ENCODE measurements at regions not wholly inside any gene's neighbourhood (a gene's known extent, or its start where the extent isn't known, plus 50 kb on each side); places are given as distances from the start of the nearest gene placed in this dataset.

DNA sequence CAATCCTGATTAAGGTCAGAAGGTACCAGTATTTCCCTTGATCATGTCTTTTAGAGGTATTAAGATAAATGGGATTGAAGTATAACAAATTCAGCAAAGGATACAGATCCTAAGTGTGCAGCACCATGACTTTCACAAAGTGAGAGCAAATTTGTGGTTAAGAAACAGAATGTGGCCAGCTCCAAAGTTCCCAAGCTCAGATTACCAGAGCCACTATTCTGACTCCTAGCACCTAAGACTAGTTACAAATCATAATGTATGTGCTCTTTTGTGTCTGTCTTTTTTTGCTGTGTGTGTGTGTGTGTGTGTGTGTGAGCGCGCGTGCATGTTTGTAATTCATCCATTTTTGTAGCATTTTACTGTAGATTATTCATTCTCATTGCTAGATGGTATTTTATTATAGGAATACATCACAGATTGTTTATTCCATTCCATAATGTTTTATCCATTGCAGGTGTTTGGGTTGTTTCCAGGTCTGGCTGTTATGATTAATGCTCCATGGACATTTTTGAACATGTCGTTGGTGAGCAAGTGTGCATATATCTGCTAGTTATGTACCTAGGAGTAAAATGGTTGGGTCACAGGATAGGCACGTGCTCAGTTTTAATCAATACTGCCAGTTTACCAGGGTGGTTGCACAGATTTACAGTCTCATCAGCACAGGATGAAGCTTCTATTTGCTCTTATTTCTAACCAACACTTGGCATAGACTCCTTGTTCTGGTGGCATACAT is 314.0 kb upstream of the JAG1 start:
- Histone ChIP-seq H3K36me3 (no peaks in the 10 kb centered on the region), H3K27me3 (no peaks in the 10 kb centered on the region), H3K27ac (replicated peaks in 1 of 4) (no peak overlapping the region), H3K9me3 (no peaks in the 10 kb centered on the region), H3K4me1 (peaks cover 2 to 16% (median 5%) of the 10 kb centered on the region in 4 donors), H3K4me3 (no peak overlapping the region)
- DNase-seq (ENCODE audit: extremely low spot score) = peak; percentile 55
- no peak for TF ChIP-seq POLR2AphosphoS5 (IDR thresholded peaks at IDR 0.05)
- no peak for TF ChIP-seq EP300 (IDR thresholded peaks at IDR 0.05)
- no peak for TF ChIP-seq POLR2A (IDR thresholded peaks at IDR 0.05; ENCODE audit: low read depth)
- TF ChIP-seq, protein P1, sequence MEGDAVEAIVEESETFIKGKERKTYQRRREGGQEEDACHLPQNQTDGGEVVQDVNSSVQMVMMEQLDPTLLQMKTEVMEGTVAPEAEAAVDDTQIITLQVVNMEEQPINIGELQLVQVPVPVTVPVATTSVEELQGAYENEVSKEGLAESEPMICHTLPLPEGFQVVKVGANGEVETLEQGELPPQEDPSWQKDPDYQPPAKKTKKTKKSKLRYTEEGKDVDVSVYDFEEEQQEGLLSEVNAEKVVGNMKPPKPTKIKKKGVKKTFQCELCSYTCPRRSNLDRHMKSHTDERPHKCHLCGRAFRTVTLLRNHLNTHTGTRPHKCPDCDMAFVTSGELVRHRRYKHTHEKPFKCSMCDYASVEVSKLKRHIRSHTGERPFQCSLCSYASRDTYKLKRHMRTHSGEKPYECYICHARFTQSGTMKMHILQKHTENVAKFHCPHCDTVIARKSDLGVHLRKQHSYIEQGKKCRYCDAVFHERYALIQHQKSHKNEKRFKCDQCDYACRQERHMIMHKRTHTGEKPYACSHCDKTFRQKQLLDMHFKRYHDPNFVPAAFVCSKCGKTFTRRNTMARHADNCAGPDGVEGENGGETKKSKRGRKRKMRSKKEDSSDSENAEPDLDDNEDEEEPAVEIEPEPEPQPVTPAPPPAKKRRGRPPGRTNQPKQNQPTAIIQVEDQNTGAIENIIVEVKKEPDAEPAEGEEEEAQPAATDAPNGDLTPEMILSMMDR (IDR thresholded peaks at IDR 0.05) = no peak
- intact Hi-C loops (cut with DNase I) = no loop called here
- 32% methylated on average over 5 of the region's 5 CpGs for WGBS

- no peaks in the 10 kb centered on the region for H3K9me3 ChIP-seq
- H3K4me3 ChIP-seq = no peak overlapping the region
- H3K4me1 ChIP-seq = no peaks in the 10 kb centered on the region
- H3K27ac ChIP-seq (replicated peaks in 1 of 4) = no peak overlapping the region
- intact Hi-C loops (cut with DNase I) = no loop called here
- TF ChIP-seq EP300 (IDR thresholded peaks at IDR 0.05) (no peak), POLR2AphosphoS5 (IDR thresholded peaks at IDR 0.05) (no peak), POLR2A (IDR thresholded peaks at IDR 0.05; ENCODE audit: low read depth) (no peak)
- TF ChIP-seq, protein P1 (IDR thresholded peaks at IDR 0.05) = no peak
- no peak for DNase-seq (ENCODE audit: extremely low spot score)
- 95% methylated on average over 3 of the region's 3 CpGs for WGBS
- H3K36me3 ChIP-seq = no peaks in the 10 kb centered on the region
- H3K27me3 ChIP-seq = no peaks in the 10 kb centered on the region
Observed at GRCh38 chr20:10990625-10991382, 317.0 kb upstream of the JAG1 start.

GRCh38 chr20:10992731-10993130 is 318.9 kb upstream of the JAG1 start:
- Histone ChIP-seq H3K4me1 (no peaks in the 10 kb centered on the region), H3K4me3 (no peak overlapping the region), H3K27ac (replicated peaks in 1 of 4) (no peak overlapping the region), H3K36me3 (no peaks in the 10 kb centered on the region), H3K27me3 (no peaks in the 10 kb centered on the region), H3K9me3 (no peaks in the 10 kb centered on the region)
- WGBS = 54% methylated on average over 6 of the region's 6 CpGs
- no peak for DNase-seq (ENCODE audit: extremely low spot score)
- intact Hi-C loops (cut with DNase I) = no loop called here
- TF ChIP-seq POLR2AphosphoS5 (IDR thresholded peaks at IDR 0.05) (no peak), EP300 (IDR thresholded peaks at IDR 0.05) (no peak)
- TF ChIP-seq, protein P1 (IDR thresholded peaks at IDR 0.05) = no peak

DNA sequence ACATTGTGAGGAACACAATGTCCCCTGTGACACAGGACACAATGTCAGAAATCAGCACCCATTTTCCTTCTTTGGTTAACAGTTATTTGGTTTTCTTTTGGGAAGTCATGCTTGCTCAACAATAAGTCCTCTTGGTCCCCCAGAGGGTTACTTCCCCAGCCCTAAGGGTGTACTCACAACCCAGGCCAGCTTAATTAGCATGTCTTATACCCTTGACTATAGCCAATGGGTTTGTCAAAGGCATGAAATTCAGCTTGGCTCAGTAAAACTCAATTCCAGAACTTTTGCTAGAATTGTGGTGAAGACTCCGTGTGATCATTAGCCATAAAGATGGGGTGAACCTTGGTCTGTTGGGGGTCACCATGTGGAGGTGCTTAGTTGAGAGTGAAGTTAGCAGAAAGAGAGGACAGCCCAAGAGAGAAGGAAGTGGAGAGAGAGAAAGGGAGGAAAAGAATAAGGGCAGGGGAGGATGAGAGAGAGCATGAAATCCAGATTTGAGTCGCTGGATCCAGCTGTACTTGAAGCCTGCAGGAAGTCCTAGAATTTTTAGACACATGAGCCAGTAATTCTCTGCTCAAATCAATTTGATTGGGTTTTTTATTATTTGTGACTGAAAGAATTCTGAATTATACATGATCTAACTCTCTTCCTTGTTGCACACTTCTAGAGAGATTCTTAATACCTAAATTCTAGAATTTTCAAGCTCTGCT is 321.3 kb upstream of the JAG1 start:
- no peaks in the 10 kb centered on the region for H3K36me3 ChIP-seq
- no peak overlapping the region for H3K4me3 ChIP-seq
- WGBS = 95% methylated on average over 2 of the region's 2 CpGs
- H3K4me1 ChIP-seq = no peaks in the 10 kb centered on the region
- H3K27ac ChIP-seq (replicated peaks in 1 of 4) = no peak overlapping the region
- intact Hi-C loops (cut with DNase I) = no loop called here
- H3K27me3 ChIP-seq = no peaks in the 10 kb centered on the region
- TF ChIP-seq POLR2A (IDR thresholded peaks at IDR 0.05; ENCODE audit: low read depth) (no peak), POLR2AphosphoS5 (IDR thresholded peaks at IDR 0.05) (no peak), EP300 (IDR thresholded peaks at IDR 0.05) (no peak)
- TF ChIP-seq, protein P1 (IDR thresholded peaks at IDR 0.05) = no peak
- no peaks in the 10 kb centered on the region for H3K9me3 ChIP-seq
- no peak for DNase-seq (ENCODE audit: extremely low spot score)
